Lower lobe of right lung (tissue), 2 donors: ENCODE measurements at regions not wholly inside any gene's neighbourhood (a gene's known extent, or its start where the extent isn't known, plus 50 kb on each side); places are given as distances from the start of the nearest gene placed in this dataset.

Source experiments
- ATAC-seq, 2 donors: fragments of 200-7000 bp; cut with Tn5 transposase; one replicate each; pipeline ENCODE4 v1.9.1; 2020 to 2022; ENCODE audit warnings: mild to moderate bottlenecking in 2 of 2, moderate library complexity in 2 of 2
- DNase-seq: peaks from one replicate; pipeline ENCODE4 v3.0.0-alpha.2; 2020
- H3K27ac ChIP-seq: fragments of 200-600 bp; one replicate; pipeline ENCODE4 v1.8.0; 2022
- H3K27me3 ChIP-seq: fragments of 200-600 bp; one replicate; pipeline ENCODE4 v1.8.0; 2022; ENCODE audit warnings: low read depth
- H3K36me3 ChIP-seq: fragments of 200-600 bp; one replicate; pipeline ENCODE4 v1.8.0; 2022; ENCODE audit warnings: mild to moderate bottlenecking
- H3K4me1 ChIP-seq: fragments of 200-600 bp; one replicate; pipeline ENCODE4 v1.8.0; 2022
- H3K4me3 ChIP-seq: fragments of 200-600 bp; one replicate; pipeline ENCODE4 v1.8.0; 2022; ENCODE audit warnings: mild to moderate bottlenecking
- H3K9me3 ChIP-seq: fragments of 200-600 bp; one replicate; pipeline ENCODE4 v1.8.0; 2022
- CTCF ChIP-seq: fragments of 200-600 bp; IDR thresholded peaks from one replicate; pipeline ENCODE4 v1.8.0; 2022; ENCODE audit warnings: antibody characterized with exemption, mild to moderate bottlenecking
- intact Hi-C: fragments of 100-400 bp; cut with DNase I; formaldehyde crosslinking; loops from one replicate; pipeline ENCODE4 v1.11.0; 2022
- donor health status: DM: no; HTN: yes; CAD: no; lungs with severe emphysema.

- Histone ChIP-seq H3K27me3 (no peaks in the 10 kb centered on the region), H3K36me3 (no peaks in the 10 kb centered on the region), H3K27ac (no peak overlapping the region), H3K4me1 (no peaks in the 10 kb centered on the region), H3K4me3 (no peak overlapping the region), H3K9me3 (peaks cover 3% of the 10 kb centered on the region)
- no peak for DNase-seq
- no peak for TF ChIP-seq CTCF
- no peak for ATAC-seq
- intact Hi-C loops: no loop called here
These were observed 105.0 kb upstream of the SYT6 start for GRCh38 chr1:114258633-114259032.

GRCh38 chr1:114258074-114258473 is 104.4 kb upstream of the SYT6 start:
- no peak for TF ChIP-seq CTCF
- intact Hi-C loops: no loop called here
- DNase-seq (no peak), ATAC-seq (no peak)
- Histone ChIP-seq H3K27me3 (no peaks in the 10 kb centered on the region), H3K27ac (no peak overlapping the region), H3K4me3 (no peak overlapping the region), H3K4me1 (no peaks in the 10 kb centered on the region), H3K9me3 (peaks cover 3% of the 10 kb centered on the region), H3K36me3 (no peaks in the 10 kb centered on the region)

- H3K36me3 ChIP-seq: no peaks in the 10 kb centered on the region
- intact Hi-C loops: no loop called here
- peaks cover 3% of the 10 kb centered on the region for H3K9me3 ChIP-seq
- no peak overlapping the region for H3K27ac ChIP-seq
- H3K4me1 ChIP-seq: no peaks in the 10 kb centered on the region
- no peak overlapping the region for H3K4me3 ChIP-seq
- no peak for DNase-seq
- TF ChIP-seq CTCF: no peak
- ATAC-seq: no peak
- no peaks in the 10 kb centered on the region for H3K27me3 ChIP-seq
These were observed 103.9 kb upstream of the SYT6 start for GRCh38 chr1:114257554-114257953.

- no peak for ATAC-seq
- no peak overlapping the region for H3K27ac ChIP-seq
- intact Hi-C loops: no loop called here
- peaks cover 3% of the 10 kb centered on the region for H3K9me3 ChIP-seq
- no peaks in the 10 kb centered on the region for H3K27me3 ChIP-seq
- H3K4me3 ChIP-seq: no peak overlapping the region
- DNase-seq: no peak
- H3K4me1 ChIP-seq: no peaks in the 10 kb centered on the region
- no peaks in the 10 kb centered on the region for H3K36me3 ChIP-seq
- TF ChIP-seq CTCF: no peak
These were observed 100.2 kb upstream of the SYT6 start for GRCh38 chr1:114253900-114254299.

- TF ChIP-seq CTCF: no peak
- intact Hi-C loops: no loop called here
- H3K27ac ChIP-seq: no peak overlapping the region
- no peaks in the 10 kb centered on the region for H3K4me1 ChIP-seq
- DNase-seq (no peak), ATAC-seq (no peak)
- H3K36me3 ChIP-seq: no peaks in the 10 kb centered on the region
- no peak overlapping the region for H3K4me3 ChIP-seq
- H3K9me3 ChIP-seq: peaks cover 3% of the 10 kb centered on the region
- no peaks in the 10 kb centered on the region for H3K27me3 ChIP-seq
These were observed 97.9 kb upstream of the SYT6 start for GRCh38 chr1:114251573-114251939.
